GM12891 (cell line): ENCODE measurements at regions not wholly inside any gene's neighbourhood (a gene's known extent, or its start where the extent isn't known, plus 50 kb on each side); places are given as distances from the start of the nearest gene placed in this dataset.

Experiments
- PAX5 ChIP-seq: IDR thresholded peaks from 2 replicates; pipeline ENCODE4 v1.6.1; 2011; ENCODE audit warnings: low read length, moderate library complexity, mild to moderate bottlenecking; ENCODE audit not compliant: insufficient read depth, severe bottlenecking
- POLR2A ChIP-seq: IDR thresholded peaks from 2 replicates; pipeline ENCODE4 v1.6.1; 2011; ENCODE audit warnings: low read depth, low read length, control low read depth
- POLR2AphosphoS5 ChIP-seq: IDR thresholded peaks from 2 replicates; pipeline ENCODE4 v1.6.1; 2011; ENCODE audit warnings: low read depth, low read length, control low read depth
- SPI1 ChIP-seq: IDR thresholded peaks from 2 replicates; pipeline ENCODE4 v1.6.1; 2011; ENCODE audit warnings: low read depth, low read length, control low read depth
- TAF1 ChIP-seq: IDR thresholded peaks from 2 replicates; pipeline ENCODE4 v1.6.1; 2011; ENCODE audit warnings: low read depth, low read length, control low read depth

- TF ChIP-seq POLR2A (no peak), POLR2AphosphoS5 (no peak), PAX5 (no peak), TAF1 (no peak), SPI1 (no peak)
Measured at GRCh38 chr4:134756421-134756820, 554.8 kb upstream of the PABPC4L start.
